ENCODE measurements at regions not wholly inside any gene's neighbourhood (a gene's known extent, or its start where the extent isn't known, plus 50 kb on each side); places are given as distances from the start of the nearest gene placed in this dataset.

DNA sequence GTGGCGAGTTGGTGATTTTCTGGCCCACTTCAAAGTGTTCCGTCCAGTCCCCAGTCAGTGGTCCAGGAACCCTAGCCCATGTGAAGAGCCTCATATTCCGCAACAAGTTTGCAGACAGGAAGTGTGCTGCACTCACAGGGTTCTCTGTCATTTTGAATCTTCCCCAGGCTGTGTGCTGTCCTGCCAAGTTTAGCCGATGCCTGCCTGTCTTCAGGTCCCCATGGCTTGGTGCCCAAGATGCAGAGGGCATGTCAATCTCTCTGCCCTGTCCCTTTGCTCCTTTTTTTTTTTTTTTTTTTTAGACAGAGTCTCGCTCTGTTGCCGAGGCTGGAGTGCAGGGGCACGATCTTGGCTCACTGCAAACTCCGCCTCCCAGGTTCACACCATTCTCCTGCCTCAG lies 69.9 kb upstream of the ATXN1 start:
- no peak for TF ChIP-seq EZH2phosphoT487 (IDR thresholded peaks at IDR 0.05; ENCODE audit: borderline replicate concordance, low read depth, low read length)
- TF ChIP-seq, protein P1, sequence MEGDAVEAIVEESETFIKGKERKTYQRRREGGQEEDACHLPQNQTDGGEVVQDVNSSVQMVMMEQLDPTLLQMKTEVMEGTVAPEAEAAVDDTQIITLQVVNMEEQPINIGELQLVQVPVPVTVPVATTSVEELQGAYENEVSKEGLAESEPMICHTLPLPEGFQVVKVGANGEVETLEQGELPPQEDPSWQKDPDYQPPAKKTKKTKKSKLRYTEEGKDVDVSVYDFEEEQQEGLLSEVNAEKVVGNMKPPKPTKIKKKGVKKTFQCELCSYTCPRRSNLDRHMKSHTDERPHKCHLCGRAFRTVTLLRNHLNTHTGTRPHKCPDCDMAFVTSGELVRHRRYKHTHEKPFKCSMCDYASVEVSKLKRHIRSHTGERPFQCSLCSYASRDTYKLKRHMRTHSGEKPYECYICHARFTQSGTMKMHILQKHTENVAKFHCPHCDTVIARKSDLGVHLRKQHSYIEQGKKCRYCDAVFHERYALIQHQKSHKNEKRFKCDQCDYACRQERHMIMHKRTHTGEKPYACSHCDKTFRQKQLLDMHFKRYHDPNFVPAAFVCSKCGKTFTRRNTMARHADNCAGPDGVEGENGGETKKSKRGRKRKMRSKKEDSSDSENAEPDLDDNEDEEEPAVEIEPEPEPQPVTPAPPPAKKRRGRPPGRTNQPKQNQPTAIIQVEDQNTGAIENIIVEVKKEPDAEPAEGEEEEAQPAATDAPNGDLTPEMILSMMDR (conservative IDR thresholded peaks at IDR 0.05; ENCODE audit: low read length), result no peak
- no peak overlapping the region for H2AFZ ChIP-seq (ENCODE audit: low read length)
- no peak overlapping the region for H3K27ac ChIP-seq (ENCODE audit: low read depth, low read length, poor library complexity, severe bottlenecking)
- H3K4me2 ChIP-seq (ENCODE audit: low read length), result no peak overlapping the region
- CTCF ChIA-PET (ENCODE audit: unreplicated experiment), result no interaction called here
- no peak for DNase-seq (ENCODE audit: low spot score)
- no peaks in the 10 kb centered on the region for H3K79me2 ChIP-seq (ENCODE audit: insufficient read depth, low read depth, low read length)
- H3K36me3 ChIP-seq (ENCODE audit: insufficient read depth, low read length), result no peaks in the 10 kb centered on the region
- H3K4me1 ChIP-seq (ENCODE audit: insufficient read depth, low read length, poor library complexity, severe bottlenecking), result no peaks in the 10 kb centered on the region
- intact Hi-C loops (cut with micrococcal nuclease; ENCODE audit: unreplicated experiment), result no loop called here
- no peaks in the 10 kb centered on the region for H3K9me2 ChIP-seq (ENCODE audit: insufficient read depth, low read length)
- no peaks in the 10 kb centered on the region for H3K9me3 ChIP-seq (ENCODE audit: low read length)
- BruUV-seq (replicated peaks), result no TSS peak
- H3K4me3 ChIP-seq (ENCODE audit: low read depth, low read length, poor library complexity, severe bottlenecking), result no peak overlapping the region
- POLR2A ChIA-PET, result no interaction called here
- no peaks in the 10 kb centered on the region for H4K20me1 ChIP-seq (ENCODE audit: insufficient read depth, low read length)

DNA sequence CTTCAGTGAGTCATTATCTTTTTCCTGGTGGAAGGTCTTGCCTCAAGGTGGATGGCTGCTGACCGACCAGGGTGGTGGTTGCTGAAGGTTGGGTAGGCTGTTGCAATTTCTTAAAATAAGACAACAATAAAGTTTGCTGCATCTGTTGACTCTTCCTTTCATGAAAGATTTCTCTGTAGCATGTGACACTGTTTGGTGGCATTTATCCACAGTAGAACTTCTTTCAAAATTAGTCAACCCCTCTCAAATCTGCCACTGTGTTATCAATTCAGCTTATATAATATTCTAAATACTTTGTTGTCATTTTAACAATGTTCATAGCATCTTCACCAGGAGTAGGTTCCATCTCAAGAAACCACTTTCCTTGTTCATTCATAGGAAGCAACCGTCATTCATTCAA lies 66.8 kb upstream of the ATXN1 start:
- H3K36me3 ChIP-seq (ENCODE audit: insufficient read depth, low read length), result no peaks in the 10 kb centered on the region
- POLR2A ChIA-PET, result no interaction called here
- no peak overlapping the region for H3K4me3 ChIP-seq (ENCODE audit: low read depth, low read length, poor library complexity, severe bottlenecking)
- no TSS peak for BruUV-seq (replicated peaks)
- DNase-seq (ENCODE audit: low spot score), result no peak
- CTCF ChIA-PET (ENCODE audit: unreplicated experiment), result no interaction called here
- H3K9me3 ChIP-seq (ENCODE audit: low read length), result no peaks in the 10 kb centered on the region
- no peaks in the 10 kb centered on the region for H3K9me2 ChIP-seq (ENCODE audit: insufficient read depth, low read length)
- intact Hi-C loops (cut with micrococcal nuclease; ENCODE audit: unreplicated experiment), result no loop called here
- no peak overlapping the region for H3K27ac ChIP-seq (ENCODE audit: low read depth, low read length, poor library complexity, severe bottlenecking)
- no peak overlapping the region for H2AFZ ChIP-seq (ENCODE audit: low read length)
- H3K4me2 ChIP-seq (ENCODE audit: low read length), result no peak overlapping the region
- H3K79me2 ChIP-seq (ENCODE audit: insufficient read depth, low read depth, low read length), result no peaks in the 10 kb centered on the region
- H4K20me1 ChIP-seq (ENCODE audit: insufficient read depth, low read length), result no peaks in the 10 kb centered on the region
- TF ChIP-seq, protein P1 (conservative IDR thresholded peaks at IDR 0.05; ENCODE audit: low read length), result no peak
- TF ChIP-seq EZH2phosphoT487 (IDR thresholded peaks at IDR 0.05; ENCODE audit: borderline replicate concordance, low read depth, low read length), result no peak
- no peaks in the 10 kb centered on the region for H3K4me1 ChIP-seq (ENCODE audit: insufficient read depth, low read length, poor library complexity, severe bottlenecking)

DNA sequence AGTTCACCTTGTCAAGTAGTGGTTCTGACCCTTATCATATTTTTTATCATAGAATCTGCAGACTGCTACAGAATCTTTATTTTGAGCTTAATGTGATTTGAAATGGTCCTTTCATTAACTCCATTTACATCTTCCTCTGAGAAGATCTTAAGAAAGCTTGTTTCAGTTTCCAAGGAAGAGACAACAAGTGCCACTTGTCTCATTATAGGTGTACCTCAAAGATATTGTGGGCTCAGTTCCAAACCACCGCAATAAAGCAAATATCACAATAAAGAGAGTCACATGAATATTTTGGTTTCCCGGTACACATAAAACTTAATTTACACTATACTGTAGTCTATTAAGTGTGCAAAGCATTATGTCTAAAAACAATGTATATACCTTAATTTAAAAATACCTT lies 66.4 kb upstream of the ATXN1 start:
- Histone ChIP-seq H3K4me2 (ENCODE audit: low read length) (no peak overlapping the region), H3K79me2 (ENCODE audit: insufficient read depth, low read depth, low read length) (no peaks in the 10 kb centered on the region), H3K36me3 (ENCODE audit: insufficient read depth, low read length) (no peaks in the 10 kb centered on the region), H4K20me1 (ENCODE audit: insufficient read depth, low read length) (no peaks in the 10 kb centered on the region), H3K9me2 (ENCODE audit: insufficient read depth, low read length) (no peaks in the 10 kb centered on the region), H3K4me3 (ENCODE audit: low read depth, low read length, poor library complexity, severe bottlenecking) (no peak overlapping the region), H2AFZ (ENCODE audit: low read length) (no peak overlapping the region), H3K9me3 (ENCODE audit: low read length) (no peaks in the 10 kb centered on the region), H3K27ac (ENCODE audit: low read depth, low read length, poor library complexity, severe bottlenecking) (no peak overlapping the region), H3K4me1 (ENCODE audit: insufficient read depth, low read length, poor library complexity, severe bottlenecking) (no peaks in the 10 kb centered on the region)
- intact Hi-C loops (cut with micrococcal nuclease; ENCODE audit: unreplicated experiment), result no loop called here
- BruUV-seq (replicated peaks), result no TSS peak
- TF ChIP-seq EZH2phosphoT487 (IDR thresholded peaks at IDR 0.05; ENCODE audit: borderline replicate concordance, low read depth, low read length), result no peak
- ChIA-PET CTCF (ENCODE audit: unreplicated experiment) (no interaction called here), POLR2A (no interaction called here)
- no peak for DNase-seq (ENCODE audit: low spot score)
